ENCODE measurements at regions not wholly inside any gene's neighbourhood (a gene's known extent, or its start where the extent isn't known, plus 50 kb on each side); places are given as distances from the start of the nearest gene placed in this dataset.

DNA sequence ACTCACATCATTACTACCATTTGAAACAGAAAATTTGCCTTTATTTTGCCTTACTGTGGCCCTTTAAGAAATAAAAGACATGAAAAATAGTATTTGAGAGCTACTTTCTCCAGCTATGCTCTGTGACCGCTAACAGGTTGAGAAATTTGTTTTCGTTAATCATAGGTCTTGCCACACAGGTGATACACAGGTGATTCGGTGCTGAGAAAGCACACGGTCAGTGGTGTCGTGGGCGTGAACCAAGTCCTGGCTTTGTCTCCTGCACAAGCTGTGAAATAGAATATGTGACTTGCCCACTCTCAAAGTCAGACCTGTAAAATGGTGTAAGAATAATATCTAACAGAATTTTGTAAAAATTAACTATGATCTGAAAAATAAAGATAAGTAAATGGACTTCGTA, 155.3 kb upstream of the SLC39A10 start:
- no peaks in the 10 kb centered on the region for H3K27me3 ChIP-seq (replicated peaks; ENCODE audit: control insufficient read depth, insufficient read depth, low read length, poor library complexity, severe bottlenecking)
- no peaks in the 10 kb centered on the region for H3K36me3 ChIP-seq (ENCODE audit: control insufficient read depth, insufficient read depth, low read length)
- H3K4me1 ChIP-seq (ENCODE audit: control insufficient read depth, insufficient read depth, low read length, poor library complexity, severe bottlenecking), result peaks cover 6% of the 10 kb centered on the region
- no peak for DNase-seq
- no peak overlapping the region for H3K4me3 ChIP-seq (ENCODE audit: insufficient read depth, low read depth, low read length, poor library complexity, severe bottlenecking)
- no peak overlapping the region for H3K27ac ChIP-seq (ENCODE audit: insufficient read depth, low read length, poor library complexity, severe bottlenecking)
- H3K9me3 ChIP-seq (ENCODE audit: control insufficient read depth, low read length), result no peaks in the 10 kb centered on the region

- DNase-seq, result no peak
- H3K9me3 ChIP-seq (ENCODE audit: control insufficient read depth, low read length), result no peaks in the 10 kb centered on the region
Measured at GRCh38 chr2:195500879-195501278, 156.1 kb upstream of the SLC39A10 start.

DNA sequence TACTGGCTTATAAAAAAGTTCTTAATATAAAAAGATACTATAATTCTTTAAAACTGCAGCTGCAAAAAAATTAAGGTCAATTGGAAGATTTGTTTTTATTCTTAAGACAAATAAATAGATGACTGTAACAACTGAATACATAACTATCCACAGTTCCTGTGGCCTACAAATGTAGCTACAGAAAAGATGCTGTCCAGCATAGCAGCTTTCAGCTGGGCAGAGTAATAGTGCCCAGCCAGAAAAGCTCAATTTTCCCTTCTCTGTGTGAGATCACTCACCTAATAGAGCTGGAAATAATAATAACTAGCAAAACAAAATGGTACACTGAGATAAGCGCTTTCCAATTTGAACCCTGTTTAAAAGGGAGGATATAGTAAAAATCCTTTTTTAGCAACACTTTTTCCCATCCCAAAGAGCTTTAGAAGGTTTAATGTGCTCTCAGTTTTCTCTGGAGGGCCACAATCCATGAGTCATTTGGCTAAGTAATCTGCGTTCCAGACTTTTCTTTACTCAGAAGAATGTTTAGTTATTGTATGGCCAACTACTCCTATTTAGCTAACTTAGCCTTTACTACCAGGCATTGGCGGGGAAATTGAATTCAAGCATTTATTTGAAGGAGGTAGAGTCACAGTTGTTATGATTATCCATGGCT, 158.1 kb upstream of the SLC39A10 start:
- no peaks in the 10 kb centered on the region for H3K36me3 ChIP-seq (ENCODE audit: control insufficient read depth, insufficient read depth, low read length)
- H3K4me3 ChIP-seq (ENCODE audit: insufficient read depth, low read depth, low read length, poor library complexity, severe bottlenecking), result no peak overlapping the region
- no peak overlapping the region for H3K27ac ChIP-seq (ENCODE audit: insufficient read depth, low read length, poor library complexity, severe bottlenecking)
- H3K4me1 ChIP-seq (ENCODE audit: control insufficient read depth, insufficient read depth, low read length, poor library complexity, severe bottlenecking), result peaks cover 6% of the 10 kb centered on the region
- H3K9me3 ChIP-seq (ENCODE audit: control insufficient read depth, low read length), result no peaks in the 10 kb centered on the region
- H3K27me3 ChIP-seq (replicated peaks; ENCODE audit: control insufficient read depth, insufficient read depth, low read length, poor library complexity, severe bottlenecking), result no peaks in the 10 kb centered on the region
- no peak for DNase-seq

More at GRCh38 chr2:195500879-195501278, 156.1 kb upstream of the SLC39A10 start:
- Histone ChIP-seq H3K4me1 (ENCODE audit: control insufficient read depth, insufficient read depth, low read length, poor library complexity, severe bottlenecking) (peaks cover 6% of the 10 kb centered on the region), H3K36me3 (ENCODE audit: control insufficient read depth, insufficient read depth, low read length) (no peaks in the 10 kb centered on the region), H3K4me3 (ENCODE audit: insufficient read depth, low read depth, low read length, poor library complexity, severe bottlenecking) (no peak overlapping the region), H3K27me3 (replicated peaks; ENCODE audit: control insufficient read depth, insufficient read depth, low read length, poor library complexity, severe bottlenecking) (no peaks in the 10 kb centered on the region), H3K27ac (ENCODE audit: insufficient read depth, low read length, poor library complexity, severe bottlenecking) (no peak overlapping the region)

DNA sequence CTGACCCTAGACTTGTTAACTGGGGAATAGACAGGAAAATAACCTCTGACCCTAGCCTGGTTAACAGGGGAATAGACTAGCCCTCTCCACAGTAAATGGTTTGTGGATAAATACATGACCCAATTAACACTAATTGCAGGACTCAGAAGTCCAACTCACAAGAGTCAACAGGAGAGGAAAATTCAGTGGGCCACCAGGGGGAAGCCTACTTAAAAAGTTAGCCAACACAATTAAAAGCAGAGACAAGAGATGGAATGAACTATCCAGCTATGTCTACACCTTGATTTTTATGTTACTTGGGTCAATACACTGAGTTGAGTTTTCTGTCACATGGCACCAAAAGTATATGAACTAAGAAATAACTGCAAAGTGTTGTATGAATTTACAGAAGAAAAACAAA, 158.8 kb upstream of the SLC39A10 start:
- peaks cover 6% of the 10 kb centered on the region for H3K4me1 ChIP-seq (ENCODE audit: control insufficient read depth, insufficient read depth, low read length, poor library complexity, severe bottlenecking)
- DNase-seq, result peak; percentile 26 to 45 (median 31)
- no peaks in the 10 kb centered on the region for H3K36me3 ChIP-seq (ENCODE audit: control insufficient read depth, insufficient read depth, low read length)

DNA sequence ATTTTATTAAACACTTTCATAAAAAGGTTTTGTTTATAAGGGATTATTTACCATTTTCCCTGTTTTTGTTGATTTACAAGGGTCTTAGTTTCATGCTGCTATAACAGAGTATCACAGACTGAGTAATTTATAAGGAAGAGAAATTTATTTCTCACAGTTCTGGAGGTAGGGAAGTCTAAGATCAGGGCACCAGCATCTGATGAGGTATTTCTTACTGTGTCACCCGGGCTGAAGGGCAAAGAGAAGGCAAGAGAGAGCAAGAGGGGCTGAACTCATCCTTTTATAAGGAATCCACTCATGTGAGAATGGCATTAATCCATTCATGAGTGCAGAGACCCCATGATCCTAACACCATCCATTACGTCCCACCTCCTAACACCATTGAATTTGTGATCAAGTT, 160.0 kb upstream of the SLC39A10 start:
- no peak overlapping the region for H3K27ac ChIP-seq (ENCODE audit: insufficient read depth, low read length, poor library complexity, severe bottlenecking)
- H3K27me3 ChIP-seq (replicated peaks; ENCODE audit: control insufficient read depth, insufficient read depth, low read length, poor library complexity, severe bottlenecking), result no peaks in the 10 kb centered on the region
- DNase-seq, result no peak
- peaks cover 6% of the 10 kb centered on the region for H3K4me1 ChIP-seq (ENCODE audit: control insufficient read depth, insufficient read depth, low read length, poor library complexity, severe bottlenecking)
- no peak overlapping the region for H3K4me3 ChIP-seq (ENCODE audit: insufficient read depth, low read depth, low read length, poor library complexity, severe bottlenecking)
- no peaks in the 10 kb centered on the region for H3K36me3 ChIP-seq (ENCODE audit: control insufficient read depth, insufficient read depth, low read length)
- H3K9me3 ChIP-seq (ENCODE audit: control insufficient read depth, low read length), result no peaks in the 10 kb centered on the region

More for the DNA sequence above, 158.8 kb upstream of the SLC39A10 start:
- no peak overlapping the region for H3K27ac ChIP-seq (ENCODE audit: insufficient read depth, low read length, poor library complexity, severe bottlenecking)
- H3K27me3 ChIP-seq (replicated peaks; ENCODE audit: control insufficient read depth, insufficient read depth, low read length, poor library complexity, severe bottlenecking), result no peaks in the 10 kb centered on the region
- H3K4me3 ChIP-seq (ENCODE audit: insufficient read depth, low read depth, low read length, poor library complexity, severe bottlenecking), result no peak overlapping the region
- no peaks in the 10 kb centered on the region for H3K9me3 ChIP-seq (ENCODE audit: control insufficient read depth, low read length)

GRCh38 chr2:195495966-195496365, 161.1 kb upstream of the SLC39A10 start:
- no peak for DNase-seq
- Histone ChIP-seq H3K9me3 (ENCODE audit: control insufficient read depth, low read length) (no peaks in the 10 kb centered on the region), H3K36me3 (ENCODE audit: control insufficient read depth, insufficient read depth, low read length) (no peaks in the 10 kb centered on the region), H3K27ac (ENCODE audit: insufficient read depth, low read length, poor library complexity, severe bottlenecking) (no peak overlapping the region), H3K27me3 (replicated peaks; ENCODE audit: control insufficient read depth, insufficient read depth, low read length, poor library complexity, severe bottlenecking) (no peaks in the 10 kb centered on the region), H3K4me3 (ENCODE audit: insufficient read depth, low read depth, low read length, poor library complexity, severe bottlenecking) (no peak overlapping the region), H3K4me1 (ENCODE audit: control insufficient read depth, insufficient read depth, low read length, poor library complexity, severe bottlenecking) (peaks cover 6% of the 10 kb centered on the region)

GRCh38 chr2:195495351-195495750, 161.7 kb upstream of the SLC39A10 start:
- no peaks in the 10 kb centered on the region for H3K36me3 ChIP-seq (ENCODE audit: control insufficient read depth, insufficient read depth, low read length)
- H3K4me3 ChIP-seq (ENCODE audit: insufficient read depth, low read depth, low read length, poor library complexity, severe bottlenecking), result no peak overlapping the region
- no peaks in the 10 kb centered on the region for H3K27me3 ChIP-seq (replicated peaks; ENCODE audit: control insufficient read depth, insufficient read depth, low read length, poor library complexity, severe bottlenecking)
- H3K4me1 ChIP-seq (ENCODE audit: control insufficient read depth, insufficient read depth, low read length, poor library complexity, severe bottlenecking), result peaks cover 6% of the 10 kb centered on the region
- no peaks in the 10 kb centered on the region for H3K9me3 ChIP-seq (ENCODE audit: control insufficient read depth, low read length)
- DNase-seq, result no peak
- no peak overlapping the region for H3K27ac ChIP-seq (ENCODE audit: insufficient read depth, low read length, poor library complexity, severe bottlenecking)

GRCh38 chr2:195494451-195494850, 162.6 kb upstream of the SLC39A10 start:
- no peaks in the 10 kb centered on the region for H3K9me3 ChIP-seq (ENCODE audit: control insufficient read depth, low read length)
- no peaks in the 10 kb centered on the region for H3K36me3 ChIP-seq (ENCODE audit: control insufficient read depth, insufficient read depth, low read length)
- no peak for DNase-seq
- H3K27ac ChIP-seq (ENCODE audit: insufficient read depth, low read length, poor library complexity, severe bottlenecking), result no peak overlapping the region
- no peak overlapping the region for H3K4me3 ChIP-seq (ENCODE audit: insufficient read depth, low read depth, low read length, poor library complexity, severe bottlenecking)
- H3K27me3 ChIP-seq (replicated peaks; ENCODE audit: control insufficient read depth, insufficient read depth, low read length, poor library complexity, severe bottlenecking), result no peaks in the 10 kb centered on the region
- H3K4me1 ChIP-seq (ENCODE audit: control insufficient read depth, insufficient read depth, low read length, poor library complexity, severe bottlenecking), result peaks cover under 1% of the 10 kb centered on the region

- no peaks in the 10 kb centered on the region for H3K36me3 ChIP-seq (ENCODE audit: control insufficient read depth, insufficient read depth, low read length)
- H3K27me3 ChIP-seq (replicated peaks; ENCODE audit: control insufficient read depth, insufficient read depth, low read length, poor library complexity, severe bottlenecking), result no peaks in the 10 kb centered on the region
- H3K9me3 ChIP-seq (ENCODE audit: control insufficient read depth, low read length), result no peaks in the 10 kb centered on the region
- H3K4me1 ChIP-seq (ENCODE audit: control insufficient read depth, insufficient read depth, low read length, poor library complexity, severe bottlenecking), result no peaks in the 10 kb centered on the region
- DNase-seq, result no peak
- no peak overlapping the region for H3K4me3 ChIP-seq (ENCODE audit: insufficient read depth, low read depth, low read length, poor library complexity, severe bottlenecking)
- H3K27ac ChIP-seq (ENCODE audit: insufficient read depth, low read length, poor library complexity, severe bottlenecking), result no peak overlapping the region
Measured at GRCh38 chr2:195493416-195493815, 163.6 kb upstream of the SLC39A10 start.

DNA sequence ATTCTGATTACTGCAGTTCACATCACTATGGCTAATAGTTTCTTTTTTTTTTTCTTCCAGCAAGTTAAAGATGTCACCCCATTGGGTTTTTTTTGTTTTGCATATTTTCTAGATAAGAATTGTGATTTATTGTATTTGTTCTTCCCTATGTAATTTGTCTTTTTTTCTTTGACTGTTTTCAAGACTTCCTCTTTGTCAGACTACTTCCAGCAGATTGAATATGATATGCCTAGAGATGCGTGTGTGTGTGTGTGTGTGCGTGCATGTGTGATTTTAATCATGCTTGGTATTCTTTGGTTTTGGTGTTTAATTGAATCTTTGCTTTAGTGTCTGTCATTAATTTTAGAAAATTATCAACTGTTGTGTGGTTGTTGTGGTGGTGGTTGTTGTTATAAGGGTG, 166.7 kb upstream of the SLC39A10 start:
- no peaks in the 10 kb centered on the region for H3K9me3 ChIP-seq (ENCODE audit: control insufficient read depth, low read length)
- DNase-seq, result no peak
- H3K27me3 ChIP-seq (replicated peaks; ENCODE audit: control insufficient read depth, insufficient read depth, low read length, poor library complexity, severe bottlenecking), result no peaks in the 10 kb centered on the region
- no peak overlapping the region for H3K4me3 ChIP-seq (ENCODE audit: insufficient read depth, low read depth, low read length, poor library complexity, severe bottlenecking)
- H3K27ac ChIP-seq (ENCODE audit: insufficient read depth, low read length, poor library complexity, severe bottlenecking), result no peak overlapping the region
- H3K36me3 ChIP-seq (ENCODE audit: control insufficient read depth, insufficient read depth, low read length), result no peaks in the 10 kb centered on the region
- peaks cover 6% of the 10 kb centered on the region for H3K4me1 ChIP-seq (ENCODE audit: control insufficient read depth, insufficient read depth, low read length, poor library complexity, severe bottlenecking)
